Spleen (tissue), 7 donors: ENCODE measurements at regions not wholly inside any gene's neighbourhood (a gene's known extent, or its start where the extent isn't known, plus 50 kb on each side); places are given as distances from the start of the nearest gene placed in this dataset.

ENCODE experiments used
- CTCF ChIP-seq, 11 experiments: fragments of 200-600 bp in 7 of 11; fragments of 450-650 bp in 4 of 11; sonication (generic) in 4 of 11; IDR thresholded peaks in 8 of 11; conservative IDR thresholded peaks in 3 of 11; 1 replicate in 7 of 11; 2 replicates in 4 of 11; pipeline versions ENCODE4 v1.4.0 to v1.8.0; 2016 to 2021; ENCODE audit warnings: antibody characterized with exemption in 11 of 11, inconsistent platforms in 4 of 11, mild to moderate bottlenecking in 1 of 11
- POLR2AphosphoS5 ChIP-seq, 3 donors: sonication (generic); formaldehyde crosslinking; IDR thresholded peaks; one replicate each; pipeline ENCODE4 v1.5.1; 2017; ENCODE audit warnings: antibody characterized with exemption in 3 of 3
- donor health status: DM: no; HTN: no; CAD: no; lungs with moderate emphysema.
- donor health status: DM: no; HTN: no; CAD: no.
- donor health status: DM: no; HTN: no; CAD: no.

GRCh38 chrX:7779644-7780043 lies 63.3 kb upstream of the VCX start:
- TF ChIP-seq CTCF (IDR thresholded peaks at IDR 0.05 in 8 of 11, conservative IDR thresholded peaks at IDR 0.05 in 3 of 11) (no peak), POLR2AphosphoS5 (IDR thresholded peaks at IDR 0.05) (no peak)
